Stimulated activated naive B cell treated with anti-CD40 and anti-IgM and Interleukin-4, amounts not matched to agents 10 μg/mL and 1 μg/mL and 100 μg/mL, for 72 hours (primary cell): ENCODE measurements at regions not wholly inside any gene's neighbourhood (a gene's known extent, or its start where the extent isn't known, plus 50 kb on each side); places are given as distances from the start of the nearest gene placed in this dataset.
"Not testable (repeated sequence)": the region's sequence is repeated elsewhere in the genome, so short reads cannot be mapped to it uniquely, and the experiment has no call there.

Source experiments
- ATAC-seq, 2 donors: fragments of 150-1000 bp; cut with Tn5 transposase; replicated peaks; 2 replicates each; pipeline ENCODE4 v1.10.0; 2021; ENCODE audit warnings: moderate library complexity in 1 of 2
- DNase-seq: peaks from one replicate; pipeline ENCODE4 v3.0.0; 2021
- H3K27ac Mint-ChIP-seq: one replicate; pipeline ENCODE4 v1.8.0; 2022; ENCODE audit warnings: mild to moderate bottlenecking, mixed read lengths
- H3K27me3 Mint-ChIP-seq, 2 donors: one replicate each; pipeline ENCODE4 v1.8.0; 2022; ENCODE audit warnings: mixed read lengths in 2 of 2
- H3K36me3 Mint-ChIP-seq, 2 donors: one replicate each; pipeline ENCODE4 v1.8.0; 2022; ENCODE audit warnings: mixed read lengths in 2 of 2, mild to moderate bottlenecking in 1 of 2
- H3K4me1 Mint-ChIP-seq, 2 donors: one replicate each; pipeline ENCODE4 v1.8.0; 2022; ENCODE audit warnings: mixed read lengths in 2 of 2, mild to moderate bottlenecking in 1 of 2
- H3K4me3 Mint-ChIP-seq, 2 donors: one replicate each; pipeline ENCODE4 v1.8.0; 2022; ENCODE audit warnings: mild to moderate bottlenecking in 2 of 2, mixed read lengths in 2 of 2, moderate library complexity in 1 of 2
- H3K9me3 Mint-ChIP-seq, 2 donors: one replicate each; pipeline ENCODE4 v1.8.0; 2022; ENCODE audit warnings: mixed read lengths in 2 of 2, mild to moderate bottlenecking in 1 of 2

- Mint-ChIP-seq H3K36me3 (peaks cover 15% of the 10 kb centered on the region in 2 donors), H3K27me3 (no peaks in the 10 kb centered on the region), H3K4me3 (no peak overlapping the region), H3K9me3 (no peaks in the 10 kb centered on the region), H3K27ac (no peak overlapping the region), H3K4me1 (no peaks in the 10 kb centered on the region)
- DNase-seq (no peak), ATAC-seq (no peak)
Measured at GRCh38 chr2:144006139-144006538, 513.8 kb downstream of the ZEB2 start.

- H3K4me1 Mint-ChIP-seq, result no peaks in the 10 kb centered on the region
Measured at GRCh38 chr2:144004742-144005141, 515.2 kb downstream of the ZEB2 start.

GRCh38 chr2:144003460-144004075, 516.4 kb downstream of the ZEB2 start:
- Mint-ChIP-seq H3K4me3 (no peak overlapping the region), H3K36me3 (peaks cover 10 to 13% of the 10 kb centered on the region in 2 donors), H3K4me1 (no peaks in the 10 kb centered on the region), H3K9me3 (no peaks in the 10 kb centered on the region), H3K27ac (no peak overlapping the region), H3K27me3 (no peaks in the 10 kb centered on the region)
- ATAC-seq, result no peak
- DNase-seq, result no peak

More at GRCh38 chr2:144004742-144005141, 515.2 kb downstream of the ZEB2 start:
- Mint-ChIP-seq H3K4me3 (no peak overlapping the region), H3K27ac (no peak overlapping the region), H3K27me3 (no peaks in the 10 kb centered on the region), H3K36me3 (peaks cover 15% of the 10 kb centered on the region in 2 donors), H3K9me3 (no peaks in the 10 kb centered on the region)
- ATAC-seq (no peak), DNase-seq (no peak)

GRCh38 chr2:143996974-143997373, 522.9 kb downstream of the ZEB2 start:
- Mint-ChIP-seq H3K4me1 (no peaks in the 10 kb centered on the region), H3K27ac (peak overlapping the region; percentile 4), H3K36me3 (peaks cover 0 to 8% of the 10 kb centered on the region in 2 donors), H3K4me3 (no peak overlapping the region), H3K9me3 (no peaks in the 10 kb centered on the region), H3K27me3 (no peaks in the 10 kb centered on the region)
- ATAC-seq, result no peak
- no peak for DNase-seq

GRCh38 chr2:143994961-143995360, 525.0 kb downstream of the ZEB2 start:
- Mint-ChIP-seq H3K27me3 (no peaks in the 10 kb centered on the region), H3K4me3 (no peak overlapping the region), H3K27ac (no peak overlapping the region), H3K9me3 (peaks cover 1 to 7% of the 10 kb centered on the region in 2 donors), H3K4me1 (no peaks in the 10 kb centered on the region), H3K36me3 (peaks cover 5 to 20% of the 10 kb centered on the region in 2 donors)
- DNase-seq (no peak), ATAC-seq (no peak)

- not testable (repeated sequence) for H3K4me1 Mint-ChIP-seq, ATAC-seq, H3K9me3 Mint-ChIP-seq, H3K27ac Mint-ChIP-seq, DNase-seq, H3K27me3 Mint-ChIP-seq, H3K4me3 Mint-ChIP-seq
- H3K36me3 Mint-ChIP-seq, result peaks cover 9 to 21% of the 10 kb centered on the region in 2 donors
Measured at GRCh38 chr2:143991596-143991995, 528.3 kb downstream of the ZEB2 start.

- Mint-ChIP-seq H3K9me3 (peaks cover 1 to 7% of the 10 kb centered on the region in 2 donors), H3K4me3 (no peak overlapping the region), H3K36me3 (peaks cover 9 to 26% of the 10 kb centered on the region in 2 donors), H3K4me1 (no peaks in the 10 kb centered on the region), H3K27me3 (no peaks in the 10 kb centered on the region), H3K27ac (no peak overlapping the region)
- no peak for DNase-seq
- no peak for ATAC-seq
Measured at GRCh38 chr2:143988082-143988481, 531.8 kb downstream of the ZEB2 start.

GRCh38 chr2:143981428-143981827, 538.5 kb downstream of the ZEB2 start:
- Mint-ChIP-seq H3K9me3 (no peaks in the 10 kb centered on the region), H3K27ac (no peak overlapping the region), H3K36me3 (peaks cover 0 to 6% of the 10 kb centered on the region in 2 donors), H3K27me3 (no peaks in the 10 kb centered on the region), H3K4me3 (no peak overlapping the region), H3K4me1 (no peaks in the 10 kb centered on the region)
- DNase-seq, result no peak
- ATAC-seq, result no peak

GRCh38 chr2:143977356-143977755, 542.6 kb downstream of the ZEB2 start:
- Mint-ChIP-seq H3K27ac (no peak overlapping the region), H3K4me1 (no peaks in the 10 kb centered on the region), H3K4me3 (no peak overlapping the region), H3K36me3 (peaks cover 0 to 1% of the 10 kb centered on the region in 2 donors), H3K9me3 (no peaks in the 10 kb centered on the region), H3K27me3 (no peaks in the 10 kb centered on the region)
- ATAC-seq (no peak), DNase-seq (no peak)

GRCh38 chr2:143975216-143975615, 544.7 kb downstream of the ZEB2 start:
- Mint-ChIP-seq H3K4me1 (no peaks in the 10 kb centered on the region), H3K27me3 (no peaks in the 10 kb centered on the region), H3K27ac (no peak overlapping the region), H3K4me3 (no peak overlapping the region), H3K9me3 (no peaks in the 10 kb centered on the region), H3K36me3 (peaks cover 0 to 1% of the 10 kb centered on the region in 2 donors)
- ATAC-seq (no peak), DNase-seq (no peak)

GRCh38 chr2:143974262-143974661, 545.7 kb downstream of the ZEB2 start:
- Mint-ChIP-seq H3K36me3 (peaks cover 3 to 7% of the 10 kb centered on the region in 2 donors), H3K4me3 (no peak overlapping the region), H3K27me3 (no peaks in the 10 kb centered on the region), H3K4me1 (no peaks in the 10 kb centered on the region), H3K27ac (no peak overlapping the region), H3K9me3 (no peaks in the 10 kb centered on the region)
- ATAC-seq (no peak), DNase-seq (no peak)

GRCh38 chr2:143968860-143969259, 551.1 kb downstream of the ZEB2 start:
- Mint-ChIP-seq H3K27ac (no peak overlapping the region), H3K4me1 (no peaks in the 10 kb centered on the region), H3K4me3 (no peak overlapping the region), H3K36me3 (peaks cover 5 to 17% of the 10 kb centered on the region in 2 donors), H3K9me3 (no peaks in the 10 kb centered on the region), H3K27me3 (no peaks in the 10 kb centered on the region)
- no peak for DNase-seq
- no peak for ATAC-seq

- H3K9me3 Mint-ChIP-seq, result no peaks in the 10 kb centered on the region
- H3K27ac Mint-ChIP-seq, result no peak overlapping the region
- ATAC-seq, result no peak
- no peak overlapping the region for H3K4me3 Mint-ChIP-seq
- no peak for DNase-seq
- H3K36me3 Mint-ChIP-seq, result peaks cover 5 to 17% of the 10 kb centered on the region in 2 donors
- H3K4me1 Mint-ChIP-seq, result no peaks in the 10 kb centered on the region
- H3K27me3 Mint-ChIP-seq, result no peaks in the 10 kb centered on the region
Measured at GRCh38 chr2:143968360-143968759, 551.6 kb downstream of the ZEB2 start.

- H3K9me3 Mint-ChIP-seq, result no peaks in the 10 kb centered on the region
- no peaks in the 10 kb centered on the region for H3K4me1 Mint-ChIP-seq
- H3K27me3 Mint-ChIP-seq, result no peaks in the 10 kb centered on the region
- DNase-seq (no peak), ATAC-seq (no peak)
- H3K36me3 Mint-ChIP-seq, result peaks cover 6 to 30% of the 10 kb centered on the region in 2 donors
- H3K27ac Mint-ChIP-seq, result no peak overlapping the region
- no peak overlapping the region for H3K4me3 Mint-ChIP-seq
Measured at GRCh38 chr2:143965493-143966164, 554.3 kb downstream of the ZEB2 start.

GRCh38 chr2:143964891-143965290, 555.0 kb downstream of the ZEB2 start:
- peaks cover 11 to 34% of the 10 kb centered on the region in 2 donors for H3K36me3 Mint-ChIP-seq
- H3K4me3 Mint-ChIP-seq, result no peak overlapping the region
- no peaks in the 10 kb centered on the region for H3K27me3 Mint-ChIP-seq
- ATAC-seq, result no peak
- DNase-seq, result no peak
- no peak overlapping the region for H3K27ac Mint-ChIP-seq
- H3K9me3 Mint-ChIP-seq, result peaks cover 0 to 5% of the 10 kb centered on the region in 2 donors
- no peaks in the 10 kb centered on the region for H3K4me1 Mint-ChIP-seq
